HG03064 (cell line): ENCODE measurements at regions not wholly inside any gene's neighbourhood (a gene's known extent, or its start where the extent isn't known, plus 50 kb on each side); places are given as distances from the start of the nearest gene placed in this dataset.

Experiments
- ATAC-seq: cut with Tn5 transposase; IDR thresholded peaks from one replicate; pipeline ENCODE4 v1.9.1; 2021; ENCODE audit warnings: low read depth; ENCODE audit not compliant: unreplicated experiment

- ATAC-seq, result no peak
Observed at GRCh38 chr7:41203542-41203941, 499.3 kb downstream of the INHBA start.

DNA sequence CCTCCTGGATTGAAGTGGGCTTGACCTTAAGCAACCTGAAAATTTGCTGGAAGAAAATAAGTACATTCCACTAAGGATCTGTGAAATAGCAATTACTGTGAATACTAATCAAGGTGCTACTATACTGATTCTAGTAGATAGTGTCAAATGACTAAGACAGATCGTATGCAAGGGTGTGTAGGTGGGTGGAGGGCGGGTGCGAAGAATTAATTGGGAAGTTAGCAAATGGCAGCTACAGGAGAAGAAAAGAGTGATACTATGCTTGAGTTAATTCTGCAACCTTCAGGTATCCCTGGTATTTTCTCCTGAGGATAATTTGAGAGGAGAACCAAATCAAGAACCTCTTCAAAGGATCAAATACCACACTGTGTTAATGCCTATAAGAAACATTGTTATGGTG lies 501.9 kb downstream of the INHBA start:
- ATAC-seq, result no peak

GRCh38 chr7:41199136-41199535 lies 503.8 kb downstream of the INHBA start:
- no peak for ATAC-seq

DNA sequence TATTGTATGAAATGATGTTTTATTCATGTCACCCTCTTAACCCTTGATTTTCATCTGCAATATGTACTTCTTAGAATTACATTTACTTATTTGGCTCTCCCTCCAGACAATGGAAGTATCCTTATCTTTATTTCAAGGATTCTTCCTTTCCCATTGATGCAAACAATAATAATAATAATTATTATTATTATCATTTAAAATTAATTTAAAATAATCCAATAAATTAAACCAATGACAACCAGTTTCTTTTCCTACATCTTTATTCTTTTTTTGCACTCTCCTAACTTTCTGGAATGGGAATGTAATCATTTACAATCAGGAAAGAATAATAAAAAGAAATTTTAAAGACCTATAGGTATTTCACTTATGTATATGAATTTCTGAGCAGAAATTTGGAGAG lies 504.4 kb downstream of the INHBA start:
- no peak for ATAC-seq

DNA sequence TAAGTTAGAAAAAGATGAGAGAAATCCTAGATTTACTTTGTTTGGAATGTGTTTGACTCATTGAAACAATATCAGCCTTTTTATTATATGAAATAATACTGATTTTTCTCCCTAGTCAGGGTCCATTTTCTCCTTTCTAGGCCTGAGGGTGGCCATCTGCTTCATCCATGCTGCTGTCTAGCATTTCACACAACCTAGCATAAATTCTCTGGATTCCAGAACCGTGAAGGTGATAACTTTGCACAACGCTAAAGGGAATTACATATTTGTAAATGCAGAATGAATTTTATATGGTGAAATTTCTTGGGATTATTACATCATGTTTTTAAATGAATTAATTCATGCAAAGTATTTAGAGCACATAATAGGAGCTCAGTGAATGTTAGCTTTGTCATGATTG lies 505.1 kb downstream of the INHBA start:
- no peak for ATAC-seq

- no peak for ATAC-seq
Observed at GRCh38 chr7:41193738-41194282, 509.1 kb downstream of the INHBA start.

DNA sequence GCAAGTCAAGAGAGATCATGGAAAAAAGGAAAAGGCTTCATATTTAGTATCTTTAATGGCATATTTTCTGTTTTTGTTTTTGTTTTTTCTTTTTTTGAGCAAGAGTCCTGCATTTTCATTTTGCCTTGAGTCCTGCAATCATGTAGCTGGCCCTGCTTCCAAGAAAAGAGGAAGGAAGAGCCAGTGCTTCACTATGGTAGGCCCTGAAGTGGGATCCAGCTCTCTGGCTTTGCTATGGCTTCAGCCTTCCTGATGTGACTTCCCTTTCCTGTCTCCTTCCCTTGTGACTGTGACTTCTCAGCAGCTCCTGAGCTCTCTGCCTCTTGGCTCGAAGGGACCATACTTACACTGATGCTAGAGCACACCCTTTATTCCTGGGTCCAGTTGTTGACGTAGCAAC lies 512.3 kb downstream of the INHBA start:
- ATAC-seq, result no peak

DNA sequence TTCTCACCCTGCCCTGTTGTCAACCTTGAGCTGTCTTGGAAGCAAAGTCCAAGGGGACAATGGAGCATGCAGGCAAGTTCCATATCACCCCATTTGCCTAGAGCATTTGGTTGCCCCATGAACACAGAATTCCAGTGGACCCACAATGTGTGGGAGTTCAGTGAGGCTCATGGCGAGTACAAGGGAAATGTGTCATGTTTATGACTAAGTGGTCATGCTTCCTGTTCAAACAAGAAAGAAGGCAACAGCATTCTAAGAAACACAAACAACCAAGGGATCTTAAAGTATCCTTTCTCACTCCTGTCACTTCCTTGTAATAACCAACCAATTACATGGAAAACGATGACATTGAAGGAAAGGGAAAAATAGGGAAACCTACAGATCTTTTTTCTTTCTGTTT lies 513.0 kb downstream of the INHBA start:
- no peak for ATAC-seq

- no peak for ATAC-seq
Observed at GRCh38 chr7:41188163-41189130, 514.4 kb downstream of the INHBA start.

- no peak for ATAC-seq
Observed at GRCh38 chr7:41187322-41187721, 515.6 kb downstream of the INHBA start.

GRCh38 chr7:41185851-41186250 lies 517.0 kb downstream of the INHBA start:
- no peak for ATAC-seq

DNA sequence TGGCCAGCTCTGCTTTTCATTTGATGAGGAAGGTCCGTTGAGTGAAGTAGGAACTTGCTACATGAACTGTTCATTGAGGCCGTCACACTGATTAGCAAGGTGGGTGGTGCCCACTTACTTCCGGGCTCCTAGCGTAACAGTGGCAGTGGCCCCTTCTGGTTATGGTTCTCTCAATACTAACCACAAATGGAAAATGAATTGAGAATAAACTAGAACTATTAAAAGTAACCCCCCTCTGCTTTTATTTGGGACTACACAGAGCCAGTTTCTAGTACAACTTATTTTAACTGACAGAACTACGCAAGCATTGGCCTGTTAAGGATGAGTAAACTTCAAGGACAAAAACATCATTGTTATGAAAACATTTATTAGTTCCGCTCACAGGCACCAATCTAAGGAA lies 519.1 kb downstream of the INHBA start:
- ATAC-seq, result no peak

DNA sequence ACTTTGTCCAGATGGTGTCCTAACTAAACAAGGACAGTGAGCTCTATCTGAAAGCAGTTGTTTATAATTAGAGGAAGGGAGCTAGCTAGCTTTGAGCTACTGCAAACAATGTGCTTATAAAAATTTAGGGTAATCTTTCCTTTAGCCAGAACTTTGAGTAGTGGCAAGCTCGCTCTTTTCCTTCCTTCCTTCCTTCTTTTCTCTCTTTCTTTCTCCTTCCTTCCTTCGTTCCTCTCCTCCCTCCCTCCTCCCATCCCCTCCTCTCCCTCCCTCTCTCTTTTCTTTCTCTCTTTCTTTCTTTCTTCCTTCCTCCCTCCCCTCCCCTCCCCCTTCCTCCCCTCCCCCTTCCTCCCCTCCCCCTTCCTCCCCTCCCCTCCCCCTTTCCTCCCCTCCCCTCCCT lies 520.1 kb downstream of the INHBA start:
- no peak for ATAC-seq

GRCh38 chr7:41175435-41175834 lies 527.5 kb downstream of the INHBA start:
- ATAC-seq, result no peak

DNA sequence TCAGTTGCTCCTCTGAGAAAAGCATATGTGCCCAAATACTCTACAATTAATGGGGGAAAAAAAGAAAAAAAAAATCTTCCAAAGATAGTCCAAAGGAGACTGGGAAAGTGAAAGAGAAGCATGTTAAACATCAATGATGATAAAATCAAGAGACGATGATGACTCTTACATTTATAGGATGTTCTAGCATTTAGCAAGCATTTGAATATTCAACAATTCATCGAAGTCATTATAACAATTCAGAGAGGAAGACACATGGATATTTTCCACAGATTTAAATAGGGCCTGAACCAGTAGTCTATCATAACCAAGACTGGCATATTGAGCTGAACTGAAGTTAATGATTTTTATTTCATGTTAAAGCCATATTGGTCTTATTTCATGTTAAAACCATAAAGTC lies 528.4 kb downstream of the INHBA start:
- ATAC-seq, result no peak

DNA sequence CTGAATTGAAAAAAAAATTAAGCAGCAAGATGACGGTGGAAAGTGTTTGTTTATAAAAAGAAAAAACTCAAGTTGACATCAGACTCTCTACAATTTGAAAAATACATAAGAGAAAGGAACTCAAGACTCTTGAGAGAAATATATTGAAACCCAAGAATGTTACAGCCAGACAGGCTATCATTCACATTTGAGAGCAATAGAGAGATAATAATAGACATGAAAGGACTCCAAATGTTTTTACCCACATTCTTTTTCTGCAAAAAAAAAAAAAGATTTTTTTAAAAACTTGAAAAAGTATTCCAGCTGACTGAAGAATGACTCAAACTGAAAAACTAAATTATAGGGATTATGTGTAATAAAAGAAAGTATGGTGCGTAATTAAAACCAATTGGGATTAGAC lies 532.4 kb downstream of the INHBA start:
- no peak for ATAC-seq

DNA sequence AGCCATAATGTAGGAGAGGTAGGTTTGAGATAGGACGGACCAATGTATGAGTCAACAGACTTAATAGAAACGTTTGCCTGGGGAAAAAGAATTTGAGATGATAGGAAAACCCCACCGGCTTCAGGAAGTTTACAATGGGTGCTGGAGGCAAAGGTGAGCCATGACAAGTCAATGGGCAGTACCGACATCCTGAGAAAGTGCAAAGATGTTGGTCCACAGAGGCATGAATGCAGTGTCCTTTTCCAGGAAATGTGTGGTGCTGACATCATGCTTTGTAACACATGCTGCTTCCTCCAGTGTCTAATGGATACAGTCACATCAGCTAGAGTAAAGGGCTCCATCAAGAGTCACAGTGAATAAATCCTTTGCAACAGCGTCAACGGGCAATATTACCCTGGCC lies 533.6 kb downstream of the INHBA start:
- no peak for ATAC-seq

DNA sequence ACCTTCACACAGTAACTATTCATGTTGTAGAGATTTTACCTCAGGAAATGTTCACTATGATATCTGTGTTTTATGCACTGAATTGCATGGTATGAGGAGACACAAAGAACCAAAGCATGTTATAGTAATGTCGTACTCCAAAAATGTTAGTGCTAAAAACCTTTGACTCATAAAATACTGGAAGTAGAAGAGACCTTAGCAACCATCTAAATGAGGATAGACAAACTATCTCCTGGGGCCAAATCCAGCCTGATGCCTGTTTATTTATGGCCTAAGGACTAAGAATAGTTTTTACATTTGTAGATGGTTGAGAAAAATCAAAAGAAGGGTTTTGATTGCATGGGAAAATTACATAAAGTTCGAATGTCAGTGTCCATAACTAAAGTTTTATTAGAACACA lies 535.1 kb downstream of the INHBA start:
- ATAC-seq, result no peak

GRCh38 chr7:41164440-41164839 lies 538.5 kb downstream of the INHBA start:
- ATAC-seq, result no peak

- ATAC-seq, result no peak
Observed at GRCh38 chr7:41163991-41164390, 538.9 kb downstream of the INHBA start.

DNA sequence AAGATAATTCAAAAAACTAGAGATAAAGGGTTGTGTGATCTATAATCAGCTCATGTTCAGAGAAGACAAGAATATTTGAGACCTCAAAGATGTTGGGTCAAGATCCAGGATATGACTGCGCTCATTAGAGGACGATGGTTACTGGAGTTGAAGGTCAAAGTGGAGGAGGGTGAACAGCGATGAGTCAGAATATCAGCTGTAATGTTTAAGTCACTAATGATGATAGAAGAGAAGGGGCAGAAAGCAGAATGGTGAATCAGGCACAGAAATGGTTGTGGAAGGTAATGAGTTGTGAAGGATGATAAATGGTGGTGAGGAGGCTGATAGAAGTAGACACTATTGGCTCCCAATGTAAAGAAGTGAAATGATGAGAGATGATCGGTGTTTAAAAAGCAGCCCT lies 540.3 kb downstream of the INHBA start:
- ATAC-seq, result no peak

DNA sequence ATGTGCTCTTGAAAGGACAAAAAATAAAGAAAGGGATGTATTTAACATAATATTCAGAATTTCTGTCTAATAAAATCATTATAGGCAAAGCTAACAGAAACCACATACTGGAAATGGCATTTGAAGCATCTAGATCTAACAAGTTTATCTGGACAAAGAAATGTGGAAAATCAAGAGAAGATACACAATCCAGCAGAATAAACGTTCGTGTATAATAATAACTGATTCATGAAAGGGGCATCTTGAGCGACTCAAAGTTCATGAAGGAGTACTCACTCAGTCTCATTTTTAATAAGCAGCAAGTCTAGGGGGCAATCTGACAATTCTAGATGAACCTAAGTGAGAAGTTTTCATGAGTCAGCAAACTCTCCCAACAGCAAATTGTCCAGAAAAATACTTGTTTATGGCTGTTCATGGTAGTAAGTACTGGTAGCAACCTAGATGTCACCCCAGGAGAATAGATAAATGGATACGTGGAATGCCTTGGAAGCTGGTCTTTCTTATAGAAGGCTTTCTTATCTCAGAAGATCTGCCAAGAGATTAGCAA lies 541.8 kb downstream of the INHBA start:
- no peak for ATAC-seq
